DOHH2 (cell line): ENCODE measurements at regions not wholly inside any gene's neighbourhood (a gene's known extent, or its start where the extent isn't known, plus 50 kb on each side); places are given as distances from the start of the nearest gene placed in this dataset.

Source experiments
- H3F3A ChIP-seq: fragments of 200-600 bp; sonication (generic), shearing (Covaris generic); 2 replicates; pipeline ENCODE4 v1.6.0; 2016; ENCODE audit warnings: antibody characterized with exemption, mild to moderate bottlenecking; ENCODE audit not compliant: control insufficient read depth, insufficient read depth
- H3K27ac ChIP-seq: fragments of 200-600 bp; sonication (generic); 2 replicates; pipeline ENCODE4 v1.5.1; 2014; ENCODE audit warnings: low read depth, mild to moderate bottlenecking, low read length, moderate library complexity
- H3K27me3 ChIP-seq: fragments of 200-600 bp; sonication (generic); 2 replicates; pipeline ENCODE4 v1.6.1; 2014; ENCODE audit warnings: mild to moderate bottlenecking, low read length, mixed read lengths; ENCODE audit not compliant: control insufficient read depth
- H3K36me3 ChIP-seq: fragments of 200-600 bp; sonication (generic); 2 replicates; pipeline ENCODE4 v1.6.1; 2014; ENCODE audit warnings: mild to moderate bottlenecking, low read length, moderate library complexity, mixed read lengths; ENCODE audit not compliant: control insufficient read depth
- H3K4me1 ChIP-seq: fragments of 200-600 bp; sonication (generic); 2 replicates; pipeline ENCODE4 v1.6.1; 2014; ENCODE audit warnings: mild to moderate bottlenecking, low read length, mixed read lengths; ENCODE audit not compliant: control insufficient read depth
- H3K4me2 ChIP-seq: fragments of 200-600 bp; sonication (generic); 2 replicates; pipeline ENCODE4 v1.6.0; 2014; ENCODE audit warnings: mild to moderate bottlenecking, low read length, moderate library complexity
- H3K4me3 ChIP-seq: fragments of 200-600 bp; sonication (generic); 2 replicates; pipeline ENCODE4 v1.5.1; 2014; ENCODE audit warnings: mild to moderate bottlenecking, low read length, mixed read lengths
- H3K79me2 ChIP-seq: fragments of 200-600 bp; sonication (generic); 2 replicates; pipeline ENCODE4 v1.6.1; 2014; ENCODE audit warnings: mild to moderate bottlenecking, low read length, mixed read lengths; ENCODE audit not compliant: control insufficient read depth
- H3K9me2 ChIP-seq: fragments of 200-600 bp; sonication (generic); replicated peaks from 2 replicates; pipeline ENCODE4 v1.6.1; 2014; ENCODE audit warnings: mild to moderate bottlenecking, low read length, mixed read lengths; ENCODE audit not compliant: control insufficient read depth
- H3K9me3 ChIP-seq: fragments of 200-600 bp; sonication (generic); 2 replicates; pipeline ENCODE4 v1.6.1; 2014; ENCODE audit warnings: antibody characterized with exemption, low read length, mixed read lengths; ENCODE audit not compliant: control insufficient read depth, insufficient read depth
- H4K20me1 ChIP-seq: fragments of 200-600 bp; sonication (generic); 2 replicates; pipeline ENCODE4 v1.6.0; 2014; ENCODE audit warnings: low read depth, mild to moderate bottlenecking, antibody characterized with exemption, low read length, moderate library complexity; ENCODE audit not compliant: control insufficient read depth, insufficient read depth
- EZH2phosphoT487 ChIP-seq: fragments of 200-600 bp; sonication (generic); IDR thresholded peaks from 2 replicates; pipeline ENCODE4 v1.6.1; 2017; ENCODE audit warnings: borderline replicate concordance, mild to moderate bottlenecking, antibody characterized with exemption, low read length, moderate library complexity, mixed read lengths
- TF ChIP-seq, protein P1 (sequence below): fragments of 200-600 bp; sonication (generic); IDR thresholded peaks from one replicate; pipeline ENCODE4 v1.5.1; 2014; ENCODE audit warnings: antibody characterized with exemption, mild to moderate bottlenecking, low read depth, low read length; ENCODE audit not compliant: poor library complexity, severe bottlenecking

DNA sequence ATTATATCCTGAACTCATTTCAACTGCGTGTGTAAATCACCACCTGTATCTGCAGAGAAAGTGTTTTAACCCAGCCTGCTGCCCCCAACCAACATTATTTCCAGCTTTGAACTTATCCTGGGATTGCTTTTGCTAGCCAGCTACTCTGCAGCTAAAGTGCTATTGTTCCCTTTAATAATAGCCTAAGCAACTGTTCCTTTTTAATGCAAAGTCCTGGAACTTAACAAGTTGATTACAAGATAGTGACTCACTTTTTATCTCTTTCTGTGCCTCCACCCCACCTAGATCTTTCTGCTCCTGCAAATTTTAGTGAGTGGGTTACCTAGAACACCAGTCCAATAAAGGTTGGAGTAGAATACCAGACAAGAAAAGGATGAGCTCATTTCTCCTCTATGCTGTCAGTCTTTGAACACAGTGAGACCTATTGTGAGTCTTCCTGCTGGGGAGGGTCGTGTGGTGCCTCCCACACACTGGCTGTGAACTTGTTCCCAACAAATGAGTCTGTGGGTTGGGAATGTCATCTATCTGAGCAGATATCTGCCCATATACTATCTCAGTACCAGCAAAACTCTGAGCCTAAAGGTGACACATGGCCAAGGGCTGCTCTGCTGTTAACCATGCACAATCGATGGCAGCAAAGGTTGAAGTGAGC is 137.7 kb downstream of the FAM204A start:
- H3F3A ChIP-seq = no peaks in the 10 kb centered on the region
- TF ChIP-seq EZH2phosphoT487 = no peak
- TF ChIP-seq, protein P1, sequence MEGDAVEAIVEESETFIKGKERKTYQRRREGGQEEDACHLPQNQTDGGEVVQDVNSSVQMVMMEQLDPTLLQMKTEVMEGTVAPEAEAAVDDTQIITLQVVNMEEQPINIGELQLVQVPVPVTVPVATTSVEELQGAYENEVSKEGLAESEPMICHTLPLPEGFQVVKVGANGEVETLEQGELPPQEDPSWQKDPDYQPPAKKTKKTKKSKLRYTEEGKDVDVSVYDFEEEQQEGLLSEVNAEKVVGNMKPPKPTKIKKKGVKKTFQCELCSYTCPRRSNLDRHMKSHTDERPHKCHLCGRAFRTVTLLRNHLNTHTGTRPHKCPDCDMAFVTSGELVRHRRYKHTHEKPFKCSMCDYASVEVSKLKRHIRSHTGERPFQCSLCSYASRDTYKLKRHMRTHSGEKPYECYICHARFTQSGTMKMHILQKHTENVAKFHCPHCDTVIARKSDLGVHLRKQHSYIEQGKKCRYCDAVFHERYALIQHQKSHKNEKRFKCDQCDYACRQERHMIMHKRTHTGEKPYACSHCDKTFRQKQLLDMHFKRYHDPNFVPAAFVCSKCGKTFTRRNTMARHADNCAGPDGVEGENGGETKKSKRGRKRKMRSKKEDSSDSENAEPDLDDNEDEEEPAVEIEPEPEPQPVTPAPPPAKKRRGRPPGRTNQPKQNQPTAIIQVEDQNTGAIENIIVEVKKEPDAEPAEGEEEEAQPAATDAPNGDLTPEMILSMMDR = no peak
- no peaks in the 10 kb centered on the region for H3K4me1 ChIP-seq
- H3K9me2 ChIP-seq = no peaks in the 10 kb centered on the region
- no peaks in the 10 kb centered on the region for H3K79me2 ChIP-seq
- no peaks in the 10 kb centered on the region for H3K9me3 ChIP-seq
- H3K36me3 ChIP-seq = no peaks in the 10 kb centered on the region
- H4K20me1 ChIP-seq = no peaks in the 10 kb centered on the region
- no peak overlapping the region for H3K4me3 ChIP-seq
- no peak overlapping the region for H3K27ac ChIP-seq
- H3K4me2 ChIP-seq = no peak overlapping the region
- H3K27me3 ChIP-seq = peaks cover 3% of the 10 kb centered on the region; the same call in 1 of the 2 replicates

DNA sequence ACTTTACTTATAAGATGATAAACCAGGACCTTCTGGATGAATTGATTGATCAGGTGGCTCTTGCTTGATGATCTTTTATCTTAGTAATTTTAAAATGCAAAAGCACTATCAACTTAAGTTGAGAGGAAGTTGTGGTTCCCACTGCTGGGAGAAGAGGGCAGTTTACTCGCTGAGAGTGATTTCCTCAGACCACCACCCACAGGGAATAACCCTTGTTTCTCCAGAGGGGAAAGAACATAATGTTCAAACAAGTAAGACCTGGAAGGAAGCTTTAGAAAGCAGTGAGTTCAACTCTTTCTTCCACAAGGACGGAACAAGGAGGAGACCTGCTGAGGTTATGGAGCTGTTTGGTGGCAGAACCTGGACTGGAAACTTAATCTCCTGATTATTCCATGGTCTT is 138.7 kb downstream of the FAM204A start:
- H3K36me3 ChIP-seq = no peaks in the 10 kb centered on the region
- H4K20me1 ChIP-seq = no peaks in the 10 kb centered on the region
- no peak overlapping the region for H3K4me2 ChIP-seq
- H3K27me3 ChIP-seq = peaks cover 3% of the 10 kb centered on the region; the same call in 1 of the 2 replicates
- H3K27ac ChIP-seq = no peak overlapping the region
- H3K4me3 ChIP-seq = no peak overlapping the region
- H3K79me2 ChIP-seq = no peaks in the 10 kb centered on the region
- H3K9me2 ChIP-seq = no peaks in the 10 kb centered on the region
- H3K4me1 ChIP-seq = no peaks in the 10 kb centered on the region
- H3K9me3 ChIP-seq = no peaks in the 10 kb centered on the region
- H3F3A ChIP-seq = no peaks in the 10 kb centered on the region
- TF ChIP-seq, protein P1 = no peak
- no peak for TF ChIP-seq EZH2phosphoT487

DNA sequence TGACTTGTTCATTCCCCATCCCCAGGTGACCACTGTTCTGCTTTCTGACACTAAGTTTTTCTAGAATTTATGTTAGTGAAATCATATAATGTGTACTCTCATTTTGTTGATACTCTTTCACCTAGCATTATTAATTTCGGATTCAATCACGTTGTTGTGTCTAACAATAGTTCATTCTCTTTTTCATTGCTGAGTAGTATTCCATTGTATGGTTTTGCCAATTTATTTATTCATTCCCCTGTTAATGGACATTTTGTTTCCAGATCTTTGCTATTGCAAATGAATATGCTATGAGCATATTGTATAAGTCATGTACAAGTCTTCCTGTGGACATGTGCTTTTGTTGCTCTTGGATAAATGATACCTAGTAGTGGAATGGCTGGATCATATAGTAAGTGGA is 146.4 kb downstream of the FAM204A start:
- Histone ChIP-seq H3F3A (no peaks in the 10 kb centered on the region), H3K9me3 (no peaks in the 10 kb centered on the region), H4K20me1 (no peaks in the 10 kb centered on the region), H3K36me3 (no peaks in the 10 kb centered on the region), H3K4me3 (no peak overlapping the region), H3K4me1 (no peaks in the 10 kb centered on the region), H3K4me2 (no peak overlapping the region), H3K9me2 (no peaks in the 10 kb centered on the region), H3K79me2 (no peaks in the 10 kb centered on the region), H3K27ac (no peak overlapping the region), H3K27me3 (peaks cover 3% of the 10 kb centered on the region; the same call in 1 of the 2 replicates)
- no peak for TF ChIP-seq EZH2phosphoT487
- TF ChIP-seq, protein P1 = no peak
